Choroid plexus epithelial cell (primary cell): ENCODE measurements at regions not wholly inside any gene's neighbourhood (a gene's known extent, or its start where the extent isn't known, plus 50 kb on each side); places are given as distances from the start of the nearest gene placed in this dataset.
"Not testable (repeated sequence)": the region's sequence is repeated elsewhere in the genome, so short reads cannot be mapped to it uniquely, and the experiment has no call there.

Source experiments
- DNase-seq: peaks from one replicate; pipeline ENCODE4 v3.0.0-alpha.2; 2010; ENCODE audit warnings: low read depth
- H3K4me3 ChIP-seq: 2 replicates; pipeline ENCODE4 v1.5.1; 2011; ENCODE audit warnings: low read depth, mild to moderate bottlenecking, control low read depth, low read length, moderate library complexity
- CTCF ChIP-seq: conservative IDR thresholded peaks from 2 replicates; pipeline ENCODE4 v1.5.1; 2011; ENCODE audit warnings: low read depth, mild to moderate bottlenecking, control low read depth, inconsistent platforms, low read length, moderate library complexity

GRCh38 chr18:72995558-72995957 is 127.8 kb upstream of the NETO1 start:
- no peak for DNase-seq
- H3K4me3 ChIP-seq: no peak overlapping the region
- no peak for TF ChIP-seq CTCF

GRCh38 chr18:72993250-72993649 is 125.5 kb upstream of the NETO1 start:
- TF ChIP-seq CTCF: no peak
- no peak for DNase-seq
- H3K4me3 ChIP-seq: no peak overlapping the region

- DNase-seq: no peak
- H3K4me3 ChIP-seq: no peak overlapping the region
- TF ChIP-seq CTCF: no peak
These were observed 123.6 kb upstream of the NETO1 start for GRCh38 chr18:72991379-72991778.

- DNase-seq, H3K4me3 ChIP-seq: not testable (repeated sequence)
These were observed 119.8 kb upstream of the NETO1 start for GRCh38 chr18:72987570-72987969.

GRCh38 chr18:72986103-72986502 is 118.3 kb upstream of the NETO1 start:
- no peak overlapping the region for H3K4me3 ChIP-seq
- DNase-seq: no peak
- no peak for TF ChIP-seq CTCF

- no peak for DNase-seq
- no peak for TF ChIP-seq CTCF
- no peak overlapping the region for H3K4me3 ChIP-seq
These were observed 117.9 kb upstream of the NETO1 start for GRCh38 chr18:72985686-72986085.

- no peak for DNase-seq
- no peak for TF ChIP-seq CTCF
These were observed 116.5 kb upstream of the NETO1 start for GRCh38 chr18:72984290-72984689.

GRCh38 chr18:72973841-72974240 is 106.1 kb upstream of the NETO1 start:
- H3K4me3 ChIP-seq: no peak overlapping the region
- no peak for TF ChIP-seq CTCF
- DNase-seq: no peak

More at GRCh38 chr18:72984290-72984689, 116.5 kb upstream of the NETO1 start:
- H3K4me3 ChIP-seq: no peak overlapping the region
